ENCODE measurements at regions not wholly inside any gene's neighbourhood (a gene's known extent, or its start where the extent isn't known, plus 50 kb on each side); places are given as distances from the start of the nearest gene placed in this dataset.

DNA sequence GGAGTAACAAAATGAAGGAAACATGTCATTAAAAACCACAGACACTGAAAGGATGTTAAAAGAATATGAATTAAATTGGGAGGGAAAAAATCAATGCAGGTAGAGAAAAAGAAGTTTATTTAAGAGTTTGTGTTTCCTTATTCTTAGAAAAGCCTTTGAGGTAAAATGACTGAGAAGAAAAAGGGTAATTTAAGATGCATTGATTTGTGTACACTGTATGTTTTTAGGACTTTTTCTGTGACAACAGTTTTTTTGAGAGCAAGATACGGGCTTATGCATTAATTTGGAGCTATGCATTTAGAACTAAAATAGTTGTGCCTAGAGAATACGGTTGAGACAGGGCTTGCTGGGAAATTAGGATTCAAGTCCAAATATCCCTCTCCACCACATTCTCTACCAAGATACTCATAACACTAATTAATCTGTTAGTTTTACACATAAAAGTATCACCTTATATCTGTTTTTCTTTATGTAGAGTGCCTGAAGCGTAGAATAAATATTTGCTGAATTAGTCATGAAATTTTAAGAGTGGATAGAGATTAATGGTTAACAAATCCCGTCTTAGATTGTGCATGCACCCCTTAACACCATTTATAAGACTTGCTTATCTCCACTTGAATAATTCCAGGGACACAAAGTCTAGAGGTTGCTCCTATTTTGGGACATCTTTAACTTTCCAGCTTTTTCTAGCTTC lies 232.5 kb downstream of the PCDH7 start:
- Histone ChIP-seq H3K4me1 (ENCODE audit: insufficient read depth, low read length, poor library complexity, severe bottlenecking) (peaks cover 75% of the 10 kb centered on the region), H3K27me3 (replicated peaks; ENCODE audit: insufficient read depth, low read depth, low read length, poor library complexity) (no peaks in the 10 kb centered on the region), H3K27ac (ENCODE audit: low read depth, low read length, poor library complexity, severe bottlenecking) (peak overlapping the region; percentile 26), H3K36me3 (ENCODE audit: insufficient read depth, low read length, poor library complexity, severe bottlenecking) (no peaks in the 10 kb centered on the region), H3K4me3 (ENCODE audit: low read depth, low read length, poor library complexity, severe bottlenecking) (no peak overlapping the region), H3K9me3 (ENCODE audit: low read depth, low read length, poor library complexity, severe bottlenecking) (no peaks in the 10 kb centered on the region)
- ChIA-PET CTCF (no interaction called here), POLR2A (ENCODE audit: low non-redundant PET) (no interaction called here)
- no TSS peak for BruUV-seq (replicated peaks)
- intact Hi-C loops (cut with micrococcal nuclease; ENCODE audit: unreplicated experiment), result loop anchor here (10.0 kb wide), 1 partner anchor 118 kb away; no protein-coding TSS in a partner anchor
- TF ChIP-seq EZH2 (IDR thresholded peaks at IDR 0.05; ENCODE audit: borderline replicate concordance, low read depth, low read length, poor library complexity, severe bottlenecking), result no peak
- TF ChIP-seq, protein P1, sequence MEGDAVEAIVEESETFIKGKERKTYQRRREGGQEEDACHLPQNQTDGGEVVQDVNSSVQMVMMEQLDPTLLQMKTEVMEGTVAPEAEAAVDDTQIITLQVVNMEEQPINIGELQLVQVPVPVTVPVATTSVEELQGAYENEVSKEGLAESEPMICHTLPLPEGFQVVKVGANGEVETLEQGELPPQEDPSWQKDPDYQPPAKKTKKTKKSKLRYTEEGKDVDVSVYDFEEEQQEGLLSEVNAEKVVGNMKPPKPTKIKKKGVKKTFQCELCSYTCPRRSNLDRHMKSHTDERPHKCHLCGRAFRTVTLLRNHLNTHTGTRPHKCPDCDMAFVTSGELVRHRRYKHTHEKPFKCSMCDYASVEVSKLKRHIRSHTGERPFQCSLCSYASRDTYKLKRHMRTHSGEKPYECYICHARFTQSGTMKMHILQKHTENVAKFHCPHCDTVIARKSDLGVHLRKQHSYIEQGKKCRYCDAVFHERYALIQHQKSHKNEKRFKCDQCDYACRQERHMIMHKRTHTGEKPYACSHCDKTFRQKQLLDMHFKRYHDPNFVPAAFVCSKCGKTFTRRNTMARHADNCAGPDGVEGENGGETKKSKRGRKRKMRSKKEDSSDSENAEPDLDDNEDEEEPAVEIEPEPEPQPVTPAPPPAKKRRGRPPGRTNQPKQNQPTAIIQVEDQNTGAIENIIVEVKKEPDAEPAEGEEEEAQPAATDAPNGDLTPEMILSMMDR (conservative IDR thresholded peaks at IDR 0.05; ENCODE audit: low read depth, low read length), result no peak
- no peak for DNase-seq (ENCODE audit: low spot score)

DNA sequence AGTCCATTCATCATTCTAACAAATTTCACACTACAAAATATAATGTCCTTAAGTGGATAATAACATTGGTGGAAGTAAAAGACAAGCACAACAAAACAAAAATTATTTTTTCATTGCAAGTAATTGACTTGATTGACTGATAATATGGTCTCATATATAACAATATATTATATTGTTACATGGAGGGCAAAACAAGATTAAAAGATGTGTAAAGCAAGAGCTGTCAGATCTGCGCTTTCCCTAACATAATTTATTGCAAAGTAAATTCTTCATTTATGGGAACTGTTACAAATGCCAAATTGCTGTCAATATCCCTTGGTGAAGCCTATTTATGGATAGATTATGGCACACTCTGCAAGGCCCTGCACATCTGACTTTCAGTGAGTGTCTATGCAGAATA lies 233.6 kb downstream of the PCDH7 start:
- intact Hi-C loops (cut with micrococcal nuclease; ENCODE audit: unreplicated experiment), result loop anchor here (10.0 kb wide), 1 partner anchor 119 kb away; no protein-coding TSS in a partner anchor
- peak; percentile 83 for DNase-seq (ENCODE audit: low spot score)
- TF ChIP-seq, protein P1 (conservative IDR thresholded peaks at IDR 0.05; ENCODE audit: low read depth, low read length), result no peak
- TF ChIP-seq EZH2 (IDR thresholded peaks at IDR 0.05; ENCODE audit: borderline replicate concordance, low read depth, low read length, poor library complexity, severe bottlenecking), result no peak
- Histone ChIP-seq H3K36me3 (ENCODE audit: insufficient read depth, low read length, poor library complexity, severe bottlenecking) (no peaks in the 10 kb centered on the region), H3K4me1 (ENCODE audit: insufficient read depth, low read length, poor library complexity, severe bottlenecking) (peaks cover 81% of the 10 kb centered on the region), H3K27ac (ENCODE audit: low read depth, low read length, poor library complexity, severe bottlenecking) (peak overlapping the region; percentile 64), H3K4me3 (ENCODE audit: low read depth, low read length, poor library complexity, severe bottlenecking) (no peak overlapping the region), H3K9me3 (ENCODE audit: low read depth, low read length, poor library complexity, severe bottlenecking) (no peaks in the 10 kb centered on the region), H3K27me3 (replicated peaks; ENCODE audit: insufficient read depth, low read depth, low read length, poor library complexity) (no peaks in the 10 kb centered on the region)
- BruUV-seq (replicated peaks), result no TSS peak
- POLR2A ChIA-PET (ENCODE audit: low non-redundant PET), result no interaction called here
- CTCF ChIA-PET, result no interaction called here

DNA sequence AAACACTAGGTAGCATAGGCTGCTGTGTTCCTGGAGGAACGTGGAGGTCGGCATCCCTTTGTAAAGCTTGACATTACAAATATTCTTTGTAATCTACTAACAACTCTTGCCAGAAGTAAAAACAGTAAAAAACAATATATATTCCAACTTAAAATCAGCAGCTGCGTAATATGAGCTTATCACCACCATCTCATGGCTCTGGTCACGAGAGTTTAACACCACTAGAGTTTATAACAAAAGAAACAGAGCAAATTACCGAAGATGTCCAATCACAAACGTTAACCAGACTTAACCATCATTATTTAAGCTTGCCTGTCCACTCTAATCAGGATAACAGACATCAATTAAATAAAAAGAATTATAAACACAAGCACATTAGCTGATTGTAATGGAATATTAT lies 236.7 kb downstream of the PCDH7 start:
- Histone ChIP-seq H3K27me3 (replicated peaks; ENCODE audit: insufficient read depth, low read depth, low read length, poor library complexity) (no peaks in the 10 kb centered on the region), H3K36me3 (ENCODE audit: insufficient read depth, low read length, poor library complexity, severe bottlenecking) (no peaks in the 10 kb centered on the region), H3K27ac (ENCODE audit: low read depth, low read length, poor library complexity, severe bottlenecking) (peak overlapping the region; percentile 96), H3K9me3 (ENCODE audit: low read depth, low read length, poor library complexity, severe bottlenecking) (no peaks in the 10 kb centered on the region), H3K4me3 (ENCODE audit: low read depth, low read length, poor library complexity, severe bottlenecking) (no peak overlapping the region), H3K4me1 (ENCODE audit: insufficient read depth, low read length, poor library complexity, severe bottlenecking) (peaks cover 88% of the 10 kb centered on the region)
- CTCF ChIA-PET, result interaction anchor here (0.6 kb wide), 1 partner anchor 51 kb away, joined by 4 read pairs; no protein-coding TSS in a partner anchor
- TF ChIP-seq EZH2 (IDR thresholded peaks at IDR 0.05; ENCODE audit: borderline replicate concordance, low read depth, low read length, poor library complexity, severe bottlenecking), result no peak
- TF ChIP-seq, protein P1 (conservative IDR thresholded peaks at IDR 0.05; ENCODE audit: low read depth, low read length), result no peak
- no peak for DNase-seq (ENCODE audit: low spot score)
- POLR2A ChIA-PET (ENCODE audit: low non-redundant PET), result no interaction called here
- no TSS peak for BruUV-seq (replicated peaks)
- intact Hi-C loops (cut with micrococcal nuclease; ENCODE audit: unreplicated experiment), result loop anchor here (5.0 to 10.0 kb wide), 2 partner anchors 122 to 1150 kb away; no protein-coding TSS in a partner anchor
